ENCODE measurements at regions not wholly inside any gene's neighbourhood (a gene's known extent, or its start where the extent isn't known, plus 50 kb on each side); places are given as distances from the start of the nearest gene placed in this dataset.

GRCh38 chr5:1656271-1656975 lies 132.7 kb upstream of the LPCAT1 start:
- Mint-ChIP-seq H3K9me3 (ENCODE audit: insufficient read depth) (no peaks in the 10 kb centered on the region), H3K27ac (no peak overlapping the region), H3K4me3 (no peak overlapping the region), H3K27me3 (peaks cover 13% of the 10 kb centered on the region), H3K4me1 (peaks cover 24% of the 10 kb centered on the region)
- Histone ChIP-seq H3K9me3 (ENCODE audit: control extremely low read depth in 1 of 3, control insufficient read depth in 2 of 3, insufficient read depth in 1 of 3, low read length in 2 of 3) (peaks cover 0 to 11% (median 0%) of the 10 kb centered on the region in 3 donors), H3K4me2 (replicated peaks; ENCODE audit: low read depth, low read length, poor library complexity, severe bottlenecking) (no peak overlapping the region), H4K20me1 (ENCODE audit: control insufficient read depth, insufficient read depth, low read length, poor library complexity, severe bottlenecking) (no peaks in the 10 kb centered on the region), H3K79me2 (ENCODE audit: control insufficient read depth, insufficient read depth, low read length) (no peaks in the 10 kb centered on the region), H3K27me3 (replicated peaks in 1 of 4; ENCODE audit: control extremely low read depth in 1 of 4, control insufficient read depth in 3 of 4, insufficient read depth in 4 of 4, low read length in 3 of 4) (peaks cover 0 to 32% (median 8%) of the 10 kb centered on the region in 4 experiments), H3K4me1 (ENCODE audit: control insufficient read depth in 2 of 2, insufficient read depth in 2 of 2, low read length in 2 of 2) (peaks cover 22 to 23% of the 10 kb centered on the region in 2 donors), H2AFZ (ENCODE audit: insufficient read depth, low read depth, low read length, poor library complexity, severe bottlenecking) (no peak overlapping the region), H3K27ac (ENCODE audit: low read length in 2 of 2) (no peak overlapping the region), H3K4me3 (ENCODE audit: control extremely low read depth in 1 of 5, extremely low read depth in 1 of 5, insufficient read depth in 1 of 5, low read depth in 2 of 5, low read length in 4 of 5) (no peak overlapping the region), H3K9ac (ENCODE audit: low read length) (no peak overlapping the region), H3K36me3 (replicated peaks in 1 of 2; ENCODE audit: control extremely low read depth in 1 of 2, control insufficient read depth in 1 of 2, extremely low read depth in 1 of 2, insufficient read depth in 2 of 2, low read length in 1 of 2) (no peaks in the 10 kb centered on the region)
- ATAC-seq (ENCODE audit: low read depth) (no peak), DNase-seq (peak; percentile 8)
- intact Hi-C loops (cut with micrococcal nuclease): no loop called here
- ChIA-PET CTCF (interaction anchor here (1.0 to 1.4 kb wide), 2 partner anchors 11 to 13 kb away, joined by 3 to 4 read pairs; no protein-coding TSS in a partner anchor), POLR2A (no interaction called here)
- WGBS (ENCODE audit: insufficient coverage): 88% methylated on average over 14 of the region's 17 CpGs
- TF ChIP-seq EZH2 (IDR thresholded peaks at IDR 0.05; ENCODE audit: borderline replicate concordance, insufficient read depth, low read depth, low read length, poor library complexity, severe bottlenecking) (no peak), CTCF (IDR thresholded peaks at IDR 0.05) (no peak)

GRCh38 chr5:1655496-1656270 lies 131.9 kb upstream of the LPCAT1 start:
- Histone ChIP-seq H3K9me3 (ENCODE audit: control extremely low read depth in 1 of 3, control insufficient read depth in 2 of 3, insufficient read depth in 1 of 3, low read length in 2 of 3) (peaks cover 0 to 11% (median 0%) of the 10 kb centered on the region in 3 donors), H3K36me3 (replicated peaks in 1 of 2; ENCODE audit: control extremely low read depth in 1 of 2, control insufficient read depth in 1 of 2, extremely low read depth in 1 of 2, insufficient read depth in 2 of 2, low read length in 1 of 2) (no peaks in the 10 kb centered on the region), H3K27ac (ENCODE audit: low read length in 2 of 2) (no peak overlapping the region), H3K27me3 (replicated peaks in 1 of 4; ENCODE audit: control extremely low read depth in 1 of 4, control insufficient read depth in 3 of 4, insufficient read depth in 4 of 4, low read length in 3 of 4) (peaks cover 0 to 32% (median 8%) of the 10 kb centered on the region in 4 experiments), H2AFZ (ENCODE audit: insufficient read depth, low read depth, low read length, poor library complexity, severe bottlenecking) (no peak overlapping the region), H3K79me2 (ENCODE audit: control insufficient read depth, insufficient read depth, low read length) (no peaks in the 10 kb centered on the region), H4K20me1 (ENCODE audit: control insufficient read depth, insufficient read depth, low read length, poor library complexity, severe bottlenecking) (no peaks in the 10 kb centered on the region), H3K4me3 (ENCODE audit: control extremely low read depth in 1 of 5, extremely low read depth in 1 of 5, insufficient read depth in 1 of 5, low read depth in 2 of 5, low read length in 4 of 5) (no peak overlapping the region), H3K9ac (ENCODE audit: low read length) (no peak overlapping the region), H3K4me1 (ENCODE audit: control insufficient read depth in 2 of 2, insufficient read depth in 2 of 2, low read length in 2 of 2) (peaks cover 22 to 23% of the 10 kb centered on the region in 2 donors), H3K4me2 (replicated peaks; ENCODE audit: low read depth, low read length, poor library complexity, severe bottlenecking) (no peak overlapping the region)
- no peak overlapping the region for H3K4me3 Mint-ChIP-seq
- H3K27me3 Mint-ChIP-seq: peaks cover 13% of the 10 kb centered on the region
- POLR2A ChIA-PET: no interaction called here
- no peak for ATAC-seq (ENCODE audit: low read depth)
- peaks cover 24% of the 10 kb centered on the region for H3K4me1 Mint-ChIP-seq
- intact Hi-C loops (cut with micrococcal nuclease): no loop called here
- peak; percentile 11 for DNase-seq
- CTCF ChIA-PET: interaction anchor here (1.0 to 1.4 kb wide), 2 partner anchors 11 to 14 kb away, joined by 3 to 4 read pairs; no protein-coding TSS in a partner anchor
- 92% methylated on average over 25 of the region's 27 CpGs for WGBS (ENCODE audit: insufficient coverage)
- H3K9me3 Mint-ChIP-seq (ENCODE audit: insufficient read depth): no peaks in the 10 kb centered on the region
- TF ChIP-seq EZH2 (IDR thresholded peaks at IDR 0.05; ENCODE audit: borderline replicate concordance, insufficient read depth, low read depth, low read length, poor library complexity, severe bottlenecking) (no peak), CTCF (IDR thresholded peaks at IDR 0.05) (no peak)
- no peak overlapping the region for H3K27ac Mint-ChIP-seq
